Fibroblast of lung (primary cell): ENCODE measurements at regions not wholly inside any gene's neighbourhood (a gene's known extent, or its start where the extent isn't known, plus 50 kb on each side); places are given as distances from the start of the nearest gene placed in this dataset.

Experiments
- CTCF ChIP-seq, 2 donors: IDR thresholded peaks in 1 of 2; conservative IDR thresholded peaks in 1 of 2; 1 replicate in 1 of 2; 2 replicates in 1 of 2; pipeline ENCODE4 v1.5.1; 2011 to 2012; ENCODE audit warnings: low read length in 2 of 2, control low read depth in 1 of 2, inconsistent platforms in 1 of 2, low read depth in 1 of 2, mild to moderate bottlenecking in 1 of 2
- EZH2 ChIP-seq: IDR thresholded peaks from 2 replicates; pipeline ENCODE4 v1.5.1; 2012; ENCODE audit warnings: low read length, control low read depth, mild to moderate bottlenecking; ENCODE audit errors: missing control alignments

DNA sequence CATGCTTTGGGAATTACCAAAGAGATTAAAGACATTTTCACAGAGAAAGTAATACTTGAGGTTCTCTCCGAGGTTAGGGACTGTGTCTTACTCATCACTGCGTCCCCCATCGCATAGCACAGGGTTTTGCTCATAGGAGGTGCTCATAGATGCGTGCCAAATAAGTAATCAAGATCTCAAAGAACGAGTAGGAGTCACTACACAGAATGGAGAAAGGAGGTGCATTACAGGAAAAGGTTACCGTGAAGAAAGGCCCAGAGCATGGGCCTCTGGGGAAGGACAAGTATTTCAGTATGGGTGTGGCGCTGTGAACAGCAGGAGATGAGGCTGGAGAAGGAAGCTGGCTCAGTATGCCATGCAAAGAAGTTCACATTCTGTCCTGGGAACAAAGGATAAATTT is 182.4 kb downstream of the ACTL7B start:
- no peak for TF ChIP-seq CTCF (conservative IDR thresholded peaks at IDR 0.05 in 1 of 2, IDR thresholded peaks at IDR 0.05 in 1 of 2; ENCODE audit: low read depth in 1 of 2, low read length in 2 of 2)
- no peak for TF ChIP-seq EZH2
